Uterus (tissue), 3 donors: ENCODE measurements at regions not wholly inside any gene's neighbourhood (a gene's known extent, or its start where the extent isn't known, plus 50 kb on each side); places are given as distances from the start of the nearest gene placed in this dataset.

Source experiments
- DNase-seq, 2 donors: peaks; one replicate each; pipeline ENCODE4 v3.0.0-alpha.2; 2019 to 2020
- H3K27ac ChIP-seq, 2 donors: fragments of 200-600 bp; sonication (generic); 1 replicate in 1 of 2; 2 replicates in 1 of 2; pipeline ENCODE4 v1.5.1; 2016 to 2018
- H3K27me3 ChIP-seq, 2 donors: fragments of 200-600 bp; sonication (generic); one replicate each; pipeline ENCODE4 v1.5.1; 2018 to 2019; ENCODE audit warnings: control low read depth in 1 of 2
- H3K36me3 ChIP-seq, 2 donors: fragments of 200-600 bp; sonication (generic); one replicate each; pipeline ENCODE4 v1.5.1; 2019; ENCODE audit warnings: control low read depth in 1 of 2
- H3K4me1 ChIP-seq, 2 donors: fragments of 200-600 bp; sonication (generic); one replicate each; pipeline ENCODE4 v1.5.1; 2018 to 2019; ENCODE audit warnings: control low read depth in 1 of 2
- H3K4me3 ChIP-seq, 2 donors: fragments of 200-600 bp; sonication (generic); 1 replicate in 1 of 2; 2 replicates in 1 of 2; pipeline ENCODE4 v1.5.1; 2018 to 2019; ENCODE audit warnings: mild to moderate bottlenecking in 1 of 2
- H3K9me3 ChIP-seq, 2 donors: fragments of 200-600 bp; sonication (generic); one replicate each; pipeline ENCODE4 v1.5.1; 2019; ENCODE audit warnings: control low read depth in 1 of 2
- CTCF ChIP-seq, 4 experiments: fragments of 200-600 bp in 2 of 4; fragments of 450-650 bp in 2 of 4; sonication (generic) in 2 of 4; IDR thresholded peaks; one replicate each; pipeline ENCODE4 v1.5.1; 2016 to 2019; ENCODE audit warnings: antibody characterized with exemption in 4 of 4, mild to moderate bottlenecking in 2 of 4, moderate library complexity in 1 of 4
- POLR2A ChIP-seq, 2 donors: fragments of 450-650 bp; IDR thresholded peaks; one replicate each; pipeline ENCODE4 v1.6.1; 2016; ENCODE audit warnings: antibody characterized with exemption in 2 of 2, mild to moderate bottlenecking in 1 of 2, moderate library complexity in 1 of 2
- intact Hi-C: fragments of 100-400 bp; cut with DNase I; formaldehyde crosslinking; loops from one replicate; pipeline ENCODE4 v1.15.1; 2023; ENCODE audit warnings: low total_unique reads
- donor health status: DM: yes; HTN: yes; CAD: no.

GRCh38 chr2:172232708-172233396, 130.2 kb upstream of the DLX2 start:
- no peak for DNase-seq
- Histone ChIP-seq H3K9me3 (no peaks in the 10 kb centered on the region), H3K27ac (peak overlapping the region; percentile 75 to 86), H3K4me3 (no peak overlapping the region), H3K36me3 (no peaks in the 10 kb centered on the region), H3K27me3 (no peaks in the 10 kb centered on the region), H3K4me1 (peaks cover 0 to 5% of the 10 kb centered on the region in 2 donors)
- TF ChIP-seq POLR2A (IDR thresholded peaks at IDR 0.05) (no peak), CTCF (IDR thresholded peaks at IDR 0.05) (no peak)
- intact Hi-C loops, result no loop called here

GRCh38 chr2:172233987-172234715, 131.5 kb upstream of the DLX2 start:
- H3K9me3 ChIP-seq, result no peaks in the 10 kb centered on the region
- DNase-seq, result no peak
- intact Hi-C loops, result no loop called here
- H3K27ac ChIP-seq, result peak overlapping the region; percentile 26 to 56
- TF ChIP-seq CTCF (IDR thresholded peaks at IDR 0.05), result no peak
- TF ChIP-seq POLR2A (IDR thresholded peaks at IDR 0.05), result no peak
- no peaks in the 10 kb centered on the region for H3K27me3 ChIP-seq
- H3K4me1 ChIP-seq, result peaks cover 0 to 5% of the 10 kb centered on the region in 2 donors
- H3K36me3 ChIP-seq, result no peaks in the 10 kb centered on the region
- H3K4me3 ChIP-seq, result no peak overlapping the region

- Histone ChIP-seq H3K4me1 (peaks cover 0 to 5% of the 10 kb centered on the region in 2 donors), H3K36me3 (no peaks in the 10 kb centered on the region), H3K9me3 (no peaks in the 10 kb centered on the region), H3K4me3 (peak overlapping the region; percentile 30 to 42), H3K27ac (peak overlapping the region; percentile 26 to 56), H3K27me3 (no peaks in the 10 kb centered on the region)
- intact Hi-C loops, result no loop called here
- TF ChIP-seq CTCF (IDR thresholded peaks at IDR 0.05) (no peak), POLR2A (IDR thresholded peaks at IDR 0.05) (no peak)
- no peak for DNase-seq
Measured at GRCh38 chr2:172234716-172235691, 132.3 kb upstream of the DLX2 start.

GRCh38 chr2:172239944-172240590, 137.4 kb upstream of the DLX2 start:
- no peak overlapping the region for H3K27ac ChIP-seq
- H3K4me1 ChIP-seq, result peaks cover 0 to 5% of the 10 kb centered on the region in 2 donors
- H3K27me3 ChIP-seq, result no peaks in the 10 kb centered on the region
- H3K4me3 ChIP-seq, result no peak overlapping the region
- DNase-seq, result no peak
- H3K36me3 ChIP-seq, result no peaks in the 10 kb centered on the region
- H3K9me3 ChIP-seq, result no peaks in the 10 kb centered on the region
- no peak for TF ChIP-seq CTCF (IDR thresholded peaks at IDR 0.05)
- no peak for TF ChIP-seq POLR2A (IDR thresholded peaks at IDR 0.05)
- intact Hi-C loops, result no loop called here
